ENCODE measurements at regions not wholly inside any gene's neighbourhood (a gene's known extent, or its start where the extent isn't known, plus 50 kb on each side); places are given as distances from the start of the nearest gene placed in this dataset.

DNA sequence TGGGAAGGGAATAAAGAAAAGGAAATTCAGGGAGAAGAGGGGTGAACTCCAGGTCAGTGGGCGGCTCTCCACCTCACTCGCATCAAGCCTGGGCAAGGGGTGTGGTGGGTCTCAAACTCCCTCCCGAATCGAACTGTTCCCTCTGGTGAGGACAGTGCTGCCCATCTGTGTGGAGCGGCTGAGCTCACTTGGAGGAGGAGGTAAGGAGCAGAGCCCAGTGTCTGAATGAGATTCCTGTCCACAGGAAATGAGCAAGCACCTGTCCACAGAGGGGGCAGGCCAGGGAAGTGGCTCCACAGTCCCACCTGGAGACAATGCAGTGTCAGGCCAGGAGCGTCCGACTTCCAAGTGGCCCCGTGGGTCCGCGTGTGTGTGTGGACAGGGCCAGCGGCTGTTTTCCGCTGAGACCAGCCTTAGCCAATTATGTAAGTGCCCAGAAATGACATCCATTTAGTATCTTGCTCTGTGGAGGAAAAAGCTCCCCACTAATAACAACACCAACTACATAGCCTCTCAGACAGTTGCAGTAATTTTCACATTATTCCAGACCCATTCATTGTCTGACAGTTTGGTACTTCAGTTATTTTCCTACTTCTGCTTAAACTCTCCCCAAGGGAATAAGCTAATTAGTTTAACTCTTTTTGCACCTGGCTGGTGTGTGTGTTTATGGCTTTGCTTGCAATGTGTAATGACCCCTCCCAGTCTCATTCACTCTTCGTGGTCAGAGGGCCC lies 114.6 kb downstream of the SOX1 start:
- peaks cover 2% of the 10 kb centered on the region for H3K9me3 ChIP-seq (ENCODE audit: insufficient read depth, low read depth, low read length)
- no peak overlapping the region for H4K91ac ChIP-seq (ENCODE audit: low read depth, low read length)
- no peak overlapping the region for H4K8ac ChIP-seq (ENCODE audit: low read depth, low read length)
- no peak overlapping the region for H3K9ac ChIP-seq (ENCODE audit: low read length)
- no peak overlapping the region for H3K4me3 ChIP-seq (ENCODE audit: low read depth, low read length)
- no peak overlapping the region for H2BK120ac ChIP-seq (ENCODE audit: insufficient read depth, low read length, poor library complexity)
- H3K79me1 ChIP-seq (ENCODE audit: low read length): no peaks in the 10 kb centered on the region
- H3K4me2 ChIP-seq (ENCODE audit: low read length): no peak overlapping the region
- no peak overlapping the region for H3K14ac ChIP-seq (ENCODE audit: low read length)
- no peak overlapping the region for H2AK5ac ChIP-seq (ENCODE audit: low read length)
- H2AFZ ChIP-seq (ENCODE audit: insufficient read depth, low read length, poor library complexity): no peak overlapping the region
- WGBS (ENCODE audit: extremely low coverage, insufficient coverage, insufficient read length): no CpG with 5 or more reads among the region's 13 CpGs
- H4K12ac ChIP-seq (ENCODE audit: low read depth, low read length): no peak overlapping the region
- no peak for DNase-seq
- no peak overlapping the region for H3K4ac ChIP-seq (ENCODE audit: low read depth, low read length)
- H3K27me3 ChIP-seq (ENCODE audit: insufficient read depth, low read length): no peaks in the 10 kb centered on the region
- no peak overlapping the region for H2BK5ac ChIP-seq (ENCODE audit: low read depth, low read length, poor library complexity)
- H3K27ac ChIP-seq (ENCODE audit: low read depth, low read length): no peak overlapping the region
- H3K79me2 ChIP-seq (ENCODE audit: control insufficient read depth, insufficient read depth, low read length, poor library complexity): no peaks in the 10 kb centered on the region
- H3K18ac ChIP-seq (ENCODE audit: low read length): no peak overlapping the region
- no peak overlapping the region for H3K23ac ChIP-seq (ENCODE audit: low read length)
- H2BK12ac ChIP-seq (ENCODE audit: low read length): no peak overlapping the region
- H3K36me3 ChIP-seq (ENCODE audit: control insufficient read depth in 1 of 2, insufficient read depth in 2 of 2, low read length in 2 of 2): no peaks in the 10 kb centered on the region
- H3K4me1 ChIP-seq (ENCODE audit: control insufficient read depth in 1 of 2, insufficient read depth in 2 of 2, low read length in 2 of 2): no peaks in the 10 kb centered on the region

DNA sequence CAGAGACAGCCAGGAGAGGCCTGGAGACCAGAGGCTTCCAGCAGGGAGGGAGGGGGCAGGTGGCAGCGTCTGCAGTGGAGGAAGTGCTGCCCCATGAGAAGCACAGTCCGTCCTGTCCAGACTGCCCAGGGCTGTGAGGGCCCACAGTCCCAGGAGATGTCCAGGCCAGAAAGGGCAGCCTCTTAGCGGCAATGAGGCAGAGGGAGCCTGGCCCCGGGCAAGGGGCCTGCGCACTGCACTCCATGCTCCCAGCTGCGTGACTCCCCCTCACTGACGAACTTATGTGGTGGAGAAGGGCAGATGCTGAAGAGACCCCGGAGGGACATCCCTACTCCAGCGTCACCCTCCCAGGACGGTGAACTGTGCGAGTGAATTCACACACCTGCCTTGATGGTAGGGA lies 115.3 kb downstream of the SOX1 start:
- H2BK5ac ChIP-seq (ENCODE audit: low read depth, low read length, poor library complexity): no peak overlapping the region
- no peak overlapping the region for H3K27ac ChIP-seq (ENCODE audit: low read depth, low read length)
- H2AK5ac ChIP-seq (ENCODE audit: low read length): no peak overlapping the region
- H3K27me3 ChIP-seq (ENCODE audit: insufficient read depth, low read length): no peaks in the 10 kb centered on the region
- WGBS (ENCODE audit: extremely low coverage, insufficient coverage, insufficient read length): no CpG with 5 or more reads among the region's 11 CpGs
- no peaks in the 10 kb centered on the region for H3K4me1 ChIP-seq (ENCODE audit: control insufficient read depth in 1 of 2, insufficient read depth in 2 of 2, low read length in 2 of 2)
- DNase-seq: no peak
- H4K91ac ChIP-seq (ENCODE audit: low read depth, low read length): no peak overlapping the region
- no peak overlapping the region for H2BK120ac ChIP-seq (ENCODE audit: insufficient read depth, low read length, poor library complexity)
- H3K36me3 ChIP-seq (ENCODE audit: control insufficient read depth in 1 of 2, insufficient read depth in 2 of 2, low read length in 2 of 2): no peaks in the 10 kb centered on the region
- no peak overlapping the region for H3K4me2 ChIP-seq (ENCODE audit: low read length)
- no peak overlapping the region for H3K14ac ChIP-seq (ENCODE audit: low read length)
- H2BK12ac ChIP-seq (ENCODE audit: low read length): no peak overlapping the region
- H3K9ac ChIP-seq (ENCODE audit: low read length): no peak overlapping the region
- no peaks in the 10 kb centered on the region for H3K79me1 ChIP-seq (ENCODE audit: low read length)
- no peaks in the 10 kb centered on the region for H3K79me2 ChIP-seq (ENCODE audit: control insufficient read depth, insufficient read depth, low read length, poor library complexity)
- H3K9me3 ChIP-seq (ENCODE audit: insufficient read depth, low read depth, low read length): peaks cover 2% of the 10 kb centered on the region
- no peak overlapping the region for H2AFZ ChIP-seq (ENCODE audit: insufficient read depth, low read length, poor library complexity)
- no peak overlapping the region for H3K4ac ChIP-seq (ENCODE audit: low read depth, low read length)
- no peak overlapping the region for H3K23ac ChIP-seq (ENCODE audit: low read length)
- H3K4me3 ChIP-seq (ENCODE audit: low read depth, low read length): no peak overlapping the region
- no peak overlapping the region for H4K8ac ChIP-seq (ENCODE audit: low read depth, low read length)
- no peak overlapping the region for H4K12ac ChIP-seq (ENCODE audit: low read depth, low read length)
- H3K18ac ChIP-seq (ENCODE audit: low read length): no peak overlapping the region

DNA sequence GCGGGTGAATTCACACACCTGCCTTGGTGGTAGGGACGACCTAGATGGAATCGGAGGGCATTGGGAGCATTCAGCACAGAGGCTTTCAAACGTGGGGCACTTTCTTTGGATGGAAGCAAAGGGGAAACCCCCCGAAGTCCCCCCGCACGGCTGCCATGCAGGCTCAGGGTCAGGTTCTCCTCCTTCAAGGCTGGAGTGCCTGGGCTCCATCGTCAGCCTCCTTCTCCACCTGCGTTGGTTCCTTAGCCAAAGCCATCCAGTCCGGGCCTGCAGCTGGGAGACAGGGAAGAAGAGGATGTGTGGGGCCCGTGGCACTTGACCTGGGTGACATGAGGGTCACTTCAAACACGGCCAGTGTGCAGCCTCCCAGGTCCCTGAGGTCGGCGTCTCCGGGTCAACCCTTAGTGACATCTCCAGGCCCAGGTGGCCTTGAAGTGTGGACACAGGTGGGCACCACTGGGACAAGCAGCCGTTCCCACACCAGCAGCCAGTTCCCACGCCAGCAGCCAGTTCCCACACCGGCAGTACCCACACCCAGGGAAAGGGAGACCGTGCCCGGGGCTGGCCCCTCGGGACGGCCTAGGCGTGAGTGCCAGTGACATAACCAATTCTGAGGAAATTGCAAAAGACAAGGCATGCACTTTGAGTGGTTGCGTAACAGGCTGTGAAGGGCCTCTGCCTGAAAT lies 116.0 kb downstream of the SOX1 start:
- no peak overlapping the region for H2AFZ ChIP-seq (ENCODE audit: insufficient read depth, low read length, poor library complexity)
- no peak overlapping the region for H4K8ac ChIP-seq (ENCODE audit: low read depth, low read length)
- no peak for DNase-seq
- no peaks in the 10 kb centered on the region for H3K36me3 ChIP-seq (ENCODE audit: control insufficient read depth in 1 of 2, insufficient read depth in 2 of 2, low read length in 2 of 2)
- no peak overlapping the region for H4K91ac ChIP-seq (ENCODE audit: low read depth, low read length)
- H3K9ac ChIP-seq (ENCODE audit: low read length): no peak overlapping the region
- no CpG with 5 or more reads among the region's 24 CpGs for WGBS (ENCODE audit: extremely low coverage, insufficient coverage, insufficient read length)
- no peaks in the 10 kb centered on the region for H3K27me3 ChIP-seq (ENCODE audit: insufficient read depth, low read length)
- no peak overlapping the region for H2AK5ac ChIP-seq (ENCODE audit: low read length)
- H2BK120ac ChIP-seq (ENCODE audit: insufficient read depth, low read length, poor library complexity): no peak overlapping the region
- H3K9me3 ChIP-seq (ENCODE audit: insufficient read depth, low read depth, low read length): peaks cover 5% of the 10 kb centered on the region
- no peak overlapping the region for H3K4me2 ChIP-seq (ENCODE audit: low read length)
- no peak overlapping the region for H4K12ac ChIP-seq (ENCODE audit: low read depth, low read length)
- no peak overlapping the region for H2BK12ac ChIP-seq (ENCODE audit: low read length)
- no peak overlapping the region for H3K18ac ChIP-seq (ENCODE audit: low read length)
- no peak overlapping the region for H3K4me3 ChIP-seq (ENCODE audit: low read depth, low read length)
- no peak overlapping the region for H3K27ac ChIP-seq (ENCODE audit: low read depth, low read length)
- no peaks in the 10 kb centered on the region for H3K79me1 ChIP-seq (ENCODE audit: low read length)
- H3K4me1 ChIP-seq (ENCODE audit: control insufficient read depth in 1 of 2, insufficient read depth in 2 of 2, low read length in 2 of 2): no peaks in the 10 kb centered on the region
- H3K4ac ChIP-seq (ENCODE audit: low read depth, low read length): no peak overlapping the region
- H2BK5ac ChIP-seq (ENCODE audit: low read depth, low read length, poor library complexity): no peak overlapping the region
- no peak overlapping the region for H3K14ac ChIP-seq (ENCODE audit: low read length)
- H3K79me2 ChIP-seq (ENCODE audit: control insufficient read depth, insufficient read depth, low read length, poor library complexity): no peaks in the 10 kb centered on the region
- no peak overlapping the region for H3K23ac ChIP-seq (ENCODE audit: low read length)

- no CpG with 5 or more reads among the region's 24 CpGs for WGBS (ENCODE audit: extremely low coverage, insufficient coverage, insufficient read length)
- no peak overlapping the region for H3K9ac ChIP-seq (ENCODE audit: low read length)
- H3K27ac ChIP-seq (ENCODE audit: low read depth, low read length): no peak overlapping the region
- H2AFZ ChIP-seq (ENCODE audit: insufficient read depth, low read length, poor library complexity): no peak overlapping the region
- H3K79me2 ChIP-seq (ENCODE audit: control insufficient read depth, insufficient read depth, low read length, poor library complexity): no peaks in the 10 kb centered on the region
- H3K18ac ChIP-seq (ENCODE audit: low read length): no peak overlapping the region
- H4K91ac ChIP-seq (ENCODE audit: low read depth, low read length): no peak overlapping the region
- H3K4me3 ChIP-seq (ENCODE audit: low read depth, low read length): no peak overlapping the region
- no peak overlapping the region for H2AK5ac ChIP-seq (ENCODE audit: low read length)
- H3K23ac ChIP-seq (ENCODE audit: low read length): no peak overlapping the region
- no peaks in the 10 kb centered on the region for H3K36me3 ChIP-seq (ENCODE audit: control insufficient read depth in 1 of 2, insufficient read depth in 2 of 2, low read length in 2 of 2)
- no peak overlapping the region for H2BK5ac ChIP-seq (ENCODE audit: low read depth, low read length, poor library complexity)
- DNase-seq: no peak
- no peak overlapping the region for H3K14ac ChIP-seq (ENCODE audit: low read length)
- H2BK12ac ChIP-seq (ENCODE audit: low read length): no peak overlapping the region
- H4K12ac ChIP-seq (ENCODE audit: low read depth, low read length): no peak overlapping the region
- H3K9me3 ChIP-seq (ENCODE audit: insufficient read depth, low read depth, low read length): peaks cover 5% of the 10 kb centered on the region
- H3K27me3 ChIP-seq (ENCODE audit: insufficient read depth, low read length): no peaks in the 10 kb centered on the region
- H3K4me1 ChIP-seq (ENCODE audit: control insufficient read depth in 1 of 2, insufficient read depth in 2 of 2, low read length in 2 of 2): no peaks in the 10 kb centered on the region
- H3K79me1 ChIP-seq (ENCODE audit: low read length): no peaks in the 10 kb centered on the region
- no peak overlapping the region for H2BK120ac ChIP-seq (ENCODE audit: insufficient read depth, low read length, poor library complexity)
- no peak overlapping the region for H3K4me2 ChIP-seq (ENCODE audit: low read length)
- no peak overlapping the region for H4K8ac ChIP-seq (ENCODE audit: low read depth, low read length)
- no peak overlapping the region for H3K4ac ChIP-seq (ENCODE audit: low read depth, low read length)
These were observed 116.7 kb downstream of the SOX1 start for GRCh38 chr13:112183532-112184090.

Data from trophoblast cell (in vitro differentiated cells and primary cell).